ENCODE measurements at regions not wholly inside any gene's neighbourhood (a gene's known extent, or its start where the extent isn't known, plus 50 kb on each side); places are given as distances from the start of the nearest gene placed in this dataset.

- intact Hi-C loops (cut with micrococcal nuclease) = no loop called here
- peak overlapping the region; percentile 24 for H3K27ac ChIP-seq (replicated peaks)
Observed at GRCh38 chr1:221457685-221458446, 284.0 kb downstream of the DUSP10 start.

GRCh38 chr1:221458447-221459156 lies 283.3 kb downstream of the DUSP10 start:
- Histone ChIP-seq H3K9me3 (replicated peaks) (no peaks in the 10 kb centered on the region), H3K4me3 (no peak overlapping the region), H3K4me1 (peaks cover 7% of the 10 kb centered on the region), H3K36me3 (no peaks in the 10 kb centered on the region), H3K27ac (replicated peaks) (peak overlapping the region; percentile 24), H3K27me3 (ENCODE audit: low read depth) (peaks cover 7% of the 10 kb centered on the region)
- no peak for DNase-seq
- TF ChIP-seq CTCF (IDR thresholded peaks at IDR 0.05; ENCODE audit: borderline replicate concordance) = no peak
- intact Hi-C loops (cut with micrococcal nuclease) = no loop called here

More at GRCh38 chr1:221457685-221458446, 284.0 kb downstream of the DUSP10 start:
- peaks cover 7% of the 10 kb centered on the region for H3K27me3 ChIP-seq (ENCODE audit: low read depth)
- no peak for TF ChIP-seq CTCF (IDR thresholded peaks at IDR 0.05; ENCODE audit: borderline replicate concordance)
- H3K9me3 ChIP-seq (replicated peaks) = no peaks in the 10 kb centered on the region
- H3K4me1 ChIP-seq = peaks cover 7% of the 10 kb centered on the region
- no peak overlapping the region for H3K4me3 ChIP-seq
- H3K36me3 ChIP-seq = no peaks in the 10 kb centered on the region
- DNase-seq = no peak

- Histone ChIP-seq H3K4me1 (peaks cover 7% of the 10 kb centered on the region), H3K4me3 (no peak overlapping the region), H3K9me3 (replicated peaks) (no peaks in the 10 kb centered on the region), H3K27ac (replicated peaks) (no peak overlapping the region), H3K36me3 (no peaks in the 10 kb centered on the region), H3K27me3 (ENCODE audit: low read depth) (peaks cover 7% of the 10 kb centered on the region)
- intact Hi-C loops (cut with micrococcal nuclease) = no loop called here
- DNase-seq = no peak
- no peak for TF ChIP-seq CTCF (IDR thresholded peaks at IDR 0.05; ENCODE audit: borderline replicate concordance)
Observed at GRCh38 chr1:221459558-221459957, 282.3 kb downstream of the DUSP10 start.

- no peak for DNase-seq
- no peak for TF ChIP-seq CTCF (IDR thresholded peaks at IDR 0.05; ENCODE audit: borderline replicate concordance)
- Histone ChIP-seq H3K4me1 (peaks cover 7% of the 10 kb centered on the region), H3K36me3 (no peaks in the 10 kb centered on the region), H3K27me3 (ENCODE audit: low read depth) (peaks cover 7% of the 10 kb centered on the region), H3K9me3 (replicated peaks) (peaks cover 5% of the 10 kb centered on the region), H3K4me3 (no peak overlapping the region), H3K27ac (replicated peaks) (no peak overlapping the region)
- intact Hi-C loops (cut with micrococcal nuclease) = no loop called here
Observed at GRCh38 chr1:221462345-221462744, 279.5 kb downstream of the DUSP10 start.

- Histone ChIP-seq H3K27me3 (ENCODE audit: low read depth) (peaks cover 36% of the 10 kb centered on the region), H3K27ac (replicated peaks) (no peak overlapping the region), H3K36me3 (no peaks in the 10 kb centered on the region), H3K4me3 (no peak overlapping the region), H3K9me3 (replicated peaks) (peaks cover 22% of the 10 kb centered on the region), H3K4me1 (no peaks in the 10 kb centered on the region)
- no peak for TF ChIP-seq CTCF (IDR thresholded peaks at IDR 0.05; ENCODE audit: borderline replicate concordance)
- intact Hi-C loops (cut with micrococcal nuclease) = no loop called here
- no peak for DNase-seq
Observed at GRCh38 chr1:221468546-221468945, 273.3 kb downstream of the DUSP10 start.
